ENCODE measurements at regions not wholly inside any gene's neighbourhood (a gene's known extent, or its start where the extent isn't known, plus 50 kb on each side); places are given as distances from the start of the nearest gene placed in this dataset.
"Not testable (repeated sequence)": the region's sequence is repeated elsewhere in the genome, so short reads cannot be mapped to it uniquely, and the experiment has no call there.

GRCh38 chr16:88252057-88252794 is 130.5 kb upstream of the ZNF469 start:
- DNase-seq, result not testable (repeated sequence)

DNA sequence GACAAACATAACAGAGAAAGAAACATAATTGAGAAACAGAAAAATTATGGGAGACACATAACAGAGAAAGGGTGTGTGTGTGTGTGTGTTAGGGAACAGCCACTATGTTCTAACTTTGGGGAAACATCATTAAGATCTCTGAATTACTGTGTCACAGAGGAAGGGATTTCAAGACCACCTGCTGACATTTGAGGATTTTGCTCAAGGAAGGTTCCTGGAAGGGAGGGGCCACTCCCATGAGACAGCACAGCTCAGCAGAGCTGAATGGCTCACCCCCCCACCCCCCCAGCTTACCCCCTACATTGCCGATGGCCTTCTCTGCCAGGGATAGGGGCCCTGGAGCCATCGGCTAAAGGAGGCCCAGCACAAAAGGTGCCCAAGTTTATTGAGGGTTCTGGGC is 124.6 kb upstream of the ZNF469 start:
- DNase-seq, result not testable (repeated sequence)

- DNase-seq, result not testable (repeated sequence)
These were observed 123.8 kb upstream of the ZNF469 start for GRCh38 chr16:88258764-88259525.

DNA sequence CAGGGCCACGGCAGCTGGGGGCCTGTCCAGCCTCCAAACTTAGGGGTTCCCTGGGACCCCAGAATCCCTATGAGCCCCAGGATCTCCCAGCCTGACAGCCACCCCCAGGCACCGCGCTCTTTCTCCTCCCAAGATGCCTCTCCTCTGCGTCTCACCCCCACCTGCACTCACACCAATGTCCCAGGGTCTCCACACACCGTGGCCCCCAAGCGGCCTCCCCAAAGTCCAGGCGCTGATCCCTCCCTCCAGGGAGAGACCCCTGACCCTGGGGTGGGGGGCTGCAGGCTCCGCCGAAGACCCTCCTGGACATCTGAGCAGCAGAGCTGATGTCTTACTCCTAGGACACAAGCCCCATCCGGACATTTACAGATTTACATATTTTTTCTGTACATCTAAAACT is 123.2 kb upstream of the ZNF469 start:
- not testable (repeated sequence) for DNase-seq

- not testable (repeated sequence) for DNase-seq
These were observed 122.6 kb upstream of the ZNF469 start for GRCh38 chr16:88260146-88260545.

DNA sequence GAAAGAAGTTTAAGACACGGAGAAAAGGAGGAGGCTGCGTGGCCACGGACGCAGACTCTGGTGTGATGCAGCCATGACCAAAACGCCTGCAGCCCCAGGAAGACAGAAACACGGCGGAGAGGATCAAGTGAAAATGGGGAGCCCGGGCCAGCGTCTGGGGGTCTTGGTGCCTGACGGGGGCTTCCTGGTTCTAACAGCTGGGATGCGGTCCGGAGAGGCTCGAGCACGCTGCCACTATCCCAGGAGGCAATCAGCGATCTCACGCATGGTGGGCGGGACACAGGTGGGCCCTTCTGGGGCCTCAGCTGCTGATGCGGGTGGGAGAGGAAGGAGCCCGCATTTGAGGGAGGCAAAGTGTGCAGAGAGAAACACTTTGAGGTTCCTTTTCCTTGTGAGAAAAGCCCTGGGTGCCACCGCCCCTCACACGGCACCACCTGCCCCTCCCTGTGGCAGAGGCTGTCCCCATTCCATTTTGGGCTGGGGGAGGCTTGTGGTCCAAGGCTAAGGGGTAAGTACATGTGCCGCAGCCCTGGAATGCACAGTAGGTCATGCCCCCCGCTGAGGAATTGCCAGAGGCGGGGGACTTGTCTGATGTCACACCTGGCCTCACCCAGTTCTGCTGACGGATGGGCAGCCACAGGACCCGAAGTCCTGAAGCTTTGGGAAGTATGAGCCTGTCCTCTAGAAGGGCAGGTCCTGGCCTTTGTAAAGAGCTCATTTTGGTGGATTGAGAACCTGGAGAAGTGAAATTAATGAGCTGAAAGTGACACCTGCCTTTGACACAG is 121.7 kb upstream of the ZNF469 start:
- DNase-seq, result not testable (repeated sequence)

DNA sequence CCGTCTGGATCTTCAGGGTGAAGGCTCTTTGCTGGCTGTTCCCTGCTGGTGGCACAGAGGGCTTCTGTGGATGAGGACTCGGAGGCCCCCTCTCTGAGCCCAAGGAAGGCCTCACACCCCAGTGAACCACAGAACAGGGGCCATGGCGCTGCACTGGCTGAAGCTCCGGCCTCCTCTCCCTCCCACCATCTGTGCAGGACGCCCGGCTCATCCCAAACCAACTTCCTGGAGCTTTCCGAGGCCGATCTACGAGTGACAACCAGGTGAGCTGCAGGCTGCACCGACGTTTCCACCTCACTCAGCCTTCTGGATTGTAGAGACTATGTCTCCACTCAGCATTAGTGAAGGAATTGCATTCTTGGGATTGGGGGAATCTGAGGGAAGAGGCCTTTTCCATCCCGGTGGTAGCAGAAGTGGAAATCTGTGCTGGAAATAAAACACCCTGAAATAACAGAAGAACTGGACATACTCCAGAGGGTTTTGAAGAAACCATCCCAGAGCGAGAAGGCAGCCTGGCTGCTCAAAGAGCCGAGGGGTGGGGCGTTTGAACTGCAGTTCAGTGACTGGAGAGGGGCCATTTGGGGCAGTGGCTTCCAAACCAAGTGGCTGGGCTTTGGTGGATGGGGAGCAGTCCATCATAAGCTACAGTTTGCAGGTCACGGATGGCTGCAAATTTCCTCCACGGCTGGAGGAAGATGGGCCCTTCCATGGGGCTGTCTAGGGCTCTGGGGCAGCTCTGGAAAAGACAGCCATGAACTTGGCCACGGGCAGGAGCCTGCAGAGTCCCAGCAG is 120.7 kb upstream of the ZNF469 start:
- DNase-seq, result not testable (repeated sequence)

- not testable (repeated sequence) for DNase-seq
These were observed 119.7 kb upstream of the ZNF469 start for GRCh38 chr16:88262858-88263563.

GRCh38 chr16:88263681-88264287 is 119.0 kb upstream of the ZNF469 start:
- not testable (repeated sequence) for DNase-seq

DNA sequence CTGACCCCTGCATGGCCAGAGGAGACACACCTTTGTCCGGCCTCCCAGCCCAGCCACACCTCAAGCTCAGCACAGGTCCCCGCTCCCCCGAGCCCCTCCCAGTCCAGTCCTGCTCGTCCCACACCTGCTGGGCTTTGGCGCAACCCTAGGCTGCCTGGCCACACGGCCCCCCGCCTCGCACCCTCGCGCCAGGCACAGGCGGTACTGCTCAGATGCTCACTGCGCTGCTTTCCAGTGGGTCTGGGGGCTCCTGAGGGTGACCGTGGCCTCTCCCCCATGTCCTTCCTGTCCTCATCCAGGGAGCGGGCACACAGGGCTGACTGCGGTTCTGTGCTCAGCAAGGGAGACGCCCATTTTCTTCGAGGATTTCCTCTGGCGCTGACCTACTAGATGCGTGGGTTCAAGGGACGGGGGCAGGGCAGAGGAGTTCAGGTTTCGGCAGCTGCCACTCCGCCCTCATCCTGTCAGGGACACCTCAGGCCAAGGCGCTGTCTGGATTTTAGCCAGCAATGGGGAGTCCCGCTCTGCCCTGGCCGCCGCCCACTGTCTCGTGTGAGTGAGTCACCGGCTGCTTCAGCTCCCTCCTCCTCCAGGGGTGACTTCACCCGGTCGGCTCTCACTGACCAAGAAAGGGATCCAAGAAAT is 118.0 kb upstream of the ZNF469 start:
- DNase-seq, result peak in 2 of 5 donors; percentile 51 to 53

DNA sequence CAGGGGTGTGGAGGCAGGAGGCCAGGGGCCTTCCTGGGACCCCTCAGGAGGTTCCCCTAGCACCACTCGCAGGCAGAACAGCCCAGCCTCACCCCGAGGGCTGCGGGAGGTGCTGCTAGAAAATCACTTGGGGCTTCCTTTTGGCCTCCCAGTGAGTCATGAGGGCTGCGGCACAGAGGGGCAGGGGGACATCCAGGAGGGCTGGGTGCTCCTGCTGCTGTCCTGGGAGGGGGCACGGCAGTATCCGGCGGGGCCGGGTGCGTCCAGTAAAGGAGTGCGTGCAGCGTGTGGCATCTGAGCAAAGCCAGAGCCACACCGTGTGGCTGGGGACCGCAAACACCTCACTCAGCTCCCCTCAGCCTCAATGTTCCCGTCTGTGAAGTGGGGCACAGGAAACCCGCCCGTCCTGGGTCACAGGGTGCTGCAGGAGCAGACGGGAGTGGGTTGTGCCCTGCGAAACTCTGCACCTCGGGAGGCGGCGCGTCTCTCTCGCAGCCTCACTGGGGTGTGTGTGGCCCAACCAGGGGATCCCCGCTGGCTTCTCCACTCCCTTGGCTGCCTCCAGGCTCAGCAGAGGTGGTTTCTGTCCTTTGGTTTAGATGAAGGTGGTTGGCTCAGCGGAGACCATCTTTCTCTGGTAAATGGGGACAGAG is 117.3 kb upstream of the ZNF469 start:
- DNase-seq, result peak in 2 of 5 donors; percentile 5 to 33

DNA sequence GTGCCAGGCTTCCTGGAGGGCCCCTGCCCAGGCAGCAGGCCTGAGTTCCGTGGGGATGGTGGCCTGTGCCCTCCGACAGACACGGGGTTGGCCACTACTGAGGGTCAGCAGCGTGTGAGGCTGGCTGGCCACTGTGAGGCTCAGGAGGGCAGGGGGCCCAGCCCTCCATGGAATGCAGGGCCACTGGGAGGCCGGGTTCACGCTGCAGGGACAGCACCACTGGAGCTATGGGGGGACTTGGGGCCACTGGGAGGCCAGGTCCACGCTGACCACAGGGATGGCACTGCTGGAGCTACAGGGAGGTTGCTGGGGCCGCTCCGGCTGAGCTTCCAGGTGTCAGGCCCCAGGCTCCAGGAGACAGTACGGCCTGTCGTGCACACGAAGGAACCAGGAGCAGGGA is 116.7 kb upstream of the ZNF469 start:
- DNase-seq, result not testable (repeated sequence)

GRCh38 chr16:88266935-88267551 is 115.7 kb upstream of the ZNF469 start:
- not testable (repeated sequence) for DNase-seq

GRCh38 chr16:88268186-88268970 is 114.4 kb upstream of the ZNF469 start:
- not testable (repeated sequence) for DNase-seq

- not testable (repeated sequence) for DNase-seq
These were observed 112.5 kb upstream of the ZNF469 start for GRCh38 chr16:88270171-88270790.

- DNase-seq, result not testable (repeated sequence)
These were observed 111.5 kb upstream of the ZNF469 start for GRCh38 chr16:88271296-88271695.

DNA sequence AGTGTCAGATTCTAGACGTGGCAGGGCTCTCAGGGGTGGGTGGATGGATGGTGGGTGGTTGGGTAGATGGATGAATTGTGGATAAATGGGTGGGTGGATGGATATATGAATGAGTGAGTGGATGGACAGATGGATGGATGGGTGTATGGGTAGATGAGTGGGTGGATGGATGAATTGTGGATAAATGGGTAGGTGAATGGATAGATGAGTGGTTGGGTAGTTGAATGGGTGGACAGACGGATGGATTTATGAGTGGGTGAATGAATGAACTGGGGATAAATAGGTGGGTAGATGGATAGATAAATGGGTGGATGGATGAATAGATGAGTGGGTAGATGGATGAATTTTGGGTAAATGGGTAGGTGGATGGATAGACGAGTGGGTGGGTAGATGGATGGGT is 111.0 kb upstream of the ZNF469 start:
- not testable (repeated sequence) for DNase-seq

- DNase-seq, result not testable (repeated sequence)
These were observed 110.3 kb upstream of the ZNF469 start for GRCh38 chr16:88272437-88272836.

All from T-helper 1 cell (primary cell).